Upper lobe of left lung (tissue), 4 donors: ENCODE measurements at regions not wholly inside any gene's neighbourhood (a gene's known extent, or its start where the extent isn't known, plus 50 kb on each side); places are given as distances from the start of the nearest gene placed in this dataset.

Experiments used
- EP300 ChIP-seq, 4 donors: sonication (generic); formaldehyde crosslinking; IDR thresholded peaks; one replicate each; pipeline ENCODE4 v1.5.1; 2017; ENCODE audit warnings: antibody characterized with exemption in 4 of 4, control low read depth in 2 of 4
- POLR2A ChIP-seq, 4 donors: fragments of 450-650 bp; IDR thresholded peaks; one replicate each; pipeline ENCODE4 v1.5.1; 2016 to 2017; ENCODE audit warnings: antibody characterized with exemption in 4 of 4, mild to moderate bottlenecking in 2 of 4
- POLR2AphosphoS5 ChIP-seq, 2 donors: sonication (generic); formaldehyde crosslinking; IDR thresholded peaks; one replicate each; pipeline ENCODE4 v1.5.1; 2017; ENCODE audit warnings: antibody characterized with exemption in 2 of 2
- TF ChIP-seq, protein P1 (sequence below), 6 experiments: fragments of 450-650 bp in 4 of 6; fragments of 200-600 bp in 2 of 6; sonication (generic) in 2 of 6; IDR thresholded peaks; one replicate each; pipeline ENCODE4 v1.5.1; 2016 to 2019; ENCODE audit warnings: antibody characterized with exemption in 6 of 6

- TF ChIP-seq, protein P1, sequence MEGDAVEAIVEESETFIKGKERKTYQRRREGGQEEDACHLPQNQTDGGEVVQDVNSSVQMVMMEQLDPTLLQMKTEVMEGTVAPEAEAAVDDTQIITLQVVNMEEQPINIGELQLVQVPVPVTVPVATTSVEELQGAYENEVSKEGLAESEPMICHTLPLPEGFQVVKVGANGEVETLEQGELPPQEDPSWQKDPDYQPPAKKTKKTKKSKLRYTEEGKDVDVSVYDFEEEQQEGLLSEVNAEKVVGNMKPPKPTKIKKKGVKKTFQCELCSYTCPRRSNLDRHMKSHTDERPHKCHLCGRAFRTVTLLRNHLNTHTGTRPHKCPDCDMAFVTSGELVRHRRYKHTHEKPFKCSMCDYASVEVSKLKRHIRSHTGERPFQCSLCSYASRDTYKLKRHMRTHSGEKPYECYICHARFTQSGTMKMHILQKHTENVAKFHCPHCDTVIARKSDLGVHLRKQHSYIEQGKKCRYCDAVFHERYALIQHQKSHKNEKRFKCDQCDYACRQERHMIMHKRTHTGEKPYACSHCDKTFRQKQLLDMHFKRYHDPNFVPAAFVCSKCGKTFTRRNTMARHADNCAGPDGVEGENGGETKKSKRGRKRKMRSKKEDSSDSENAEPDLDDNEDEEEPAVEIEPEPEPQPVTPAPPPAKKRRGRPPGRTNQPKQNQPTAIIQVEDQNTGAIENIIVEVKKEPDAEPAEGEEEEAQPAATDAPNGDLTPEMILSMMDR (IDR thresholded peaks at IDR 0.05), result no peak
- TF ChIP-seq POLR2A (IDR thresholded peaks at IDR 0.05), result no peak
- no peak for TF ChIP-seq POLR2AphosphoS5 (IDR thresholded peaks at IDR 0.05)
- TF ChIP-seq EP300 (IDR thresholded peaks at IDR 0.05), result no peak
These were observed 675.2 kb upstream of the WWC1 start for GRCh38 chr5:167616043-167616890.
